ENCODE measurements at regions not wholly inside any gene's neighbourhood (a gene's known extent, or its start where the extent isn't known, plus 50 kb on each side); places are given as distances from the start of the nearest gene placed in this dataset.

DNA sequence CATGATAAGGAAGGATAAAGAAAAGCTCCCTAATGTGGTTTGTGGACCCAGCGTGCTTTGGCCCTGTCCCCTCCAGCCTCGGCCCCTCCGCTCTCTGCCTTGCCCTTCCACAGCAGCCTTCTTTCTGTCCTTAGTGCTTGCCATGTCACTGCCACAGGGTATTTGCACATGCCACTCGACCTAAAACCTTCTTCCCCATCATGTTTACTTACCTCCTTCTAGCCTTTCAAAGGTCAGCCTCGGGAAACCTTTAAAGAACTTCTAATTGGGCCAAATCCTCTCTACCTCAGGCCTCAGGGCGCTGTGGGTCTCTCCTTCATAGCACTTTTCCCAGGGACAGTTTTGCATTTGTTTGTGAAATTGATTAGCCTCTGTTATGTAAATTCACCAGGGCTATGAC is 73.0 kb downstream of the SCN11A start:
- TF ChIP-seq POLR2A (IDR thresholded peaks at IDR 0.05) (no peak), POLR2AphosphoS5 (IDR thresholded peaks at IDR 0.05; ENCODE audit: insufficient read depth in 1 of 2, low read depth in 1 of 2) (no peak)
- TF ChIP-seq, protein P1, sequence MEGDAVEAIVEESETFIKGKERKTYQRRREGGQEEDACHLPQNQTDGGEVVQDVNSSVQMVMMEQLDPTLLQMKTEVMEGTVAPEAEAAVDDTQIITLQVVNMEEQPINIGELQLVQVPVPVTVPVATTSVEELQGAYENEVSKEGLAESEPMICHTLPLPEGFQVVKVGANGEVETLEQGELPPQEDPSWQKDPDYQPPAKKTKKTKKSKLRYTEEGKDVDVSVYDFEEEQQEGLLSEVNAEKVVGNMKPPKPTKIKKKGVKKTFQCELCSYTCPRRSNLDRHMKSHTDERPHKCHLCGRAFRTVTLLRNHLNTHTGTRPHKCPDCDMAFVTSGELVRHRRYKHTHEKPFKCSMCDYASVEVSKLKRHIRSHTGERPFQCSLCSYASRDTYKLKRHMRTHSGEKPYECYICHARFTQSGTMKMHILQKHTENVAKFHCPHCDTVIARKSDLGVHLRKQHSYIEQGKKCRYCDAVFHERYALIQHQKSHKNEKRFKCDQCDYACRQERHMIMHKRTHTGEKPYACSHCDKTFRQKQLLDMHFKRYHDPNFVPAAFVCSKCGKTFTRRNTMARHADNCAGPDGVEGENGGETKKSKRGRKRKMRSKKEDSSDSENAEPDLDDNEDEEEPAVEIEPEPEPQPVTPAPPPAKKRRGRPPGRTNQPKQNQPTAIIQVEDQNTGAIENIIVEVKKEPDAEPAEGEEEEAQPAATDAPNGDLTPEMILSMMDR (IDR thresholded peaks at IDR 0.05): no peak

Measured in vagina (tissue), 2 donors.